ENCODE measurements at regions not wholly inside any gene's neighbourhood (a gene's known extent, or its start where the extent isn't known, plus 50 kb on each side); places are given as distances from the start of the nearest gene placed in this dataset.

- H3K27ac Mint-ChIP-seq = no peak overlapping the region
- H3K9me3 ChIP-seq (replicated peaks in 1 of 2; ENCODE audit: control insufficient read depth in 1 of 2, insufficient read depth in 1 of 2, low read length in 2 of 2) = no peaks in the 10 kb centered on the region
- H4K20me1 ChIP-seq (ENCODE audit: insufficient read depth, low read length) = no peaks in the 10 kb centered on the region
- TF ChIP-seq CTCF (IDR thresholded peaks at IDR 0.05) = no peak
- H3K36me3 Mint-ChIP-seq = peaks cover 0 to 4% of the 10 kb centered on the region in 2 donors
- no peak overlapping the region for H3K27ac ChIP-seq (ENCODE audit: low read depth in 1 of 2, low read length in 2 of 2)
- no peak overlapping the region for H3K9ac ChIP-seq (ENCODE audit: insufficient read depth, low read length, poor library complexity, severe bottlenecking)
- intact Hi-C loops (cut with micrococcal nuclease) = no loop called here
- H2AFZ ChIP-seq (ENCODE audit: insufficient read depth, low read depth, low read length, poor library complexity, severe bottlenecking) = no peak overlapping the region
- H3K4me3 Mint-ChIP-seq = no peak overlapping the region
- H3K4me2 ChIP-seq (replicated peaks; ENCODE audit: extremely low read depth, low read length, poor library complexity, severe bottlenecking) = no peak overlapping the region
- no peak for DNase-seq
- no peaks in the 10 kb centered on the region for H3K27me3 ChIP-seq (ENCODE audit: control insufficient read depth in 2 of 2, insufficient read depth in 2 of 2, low read length in 2 of 2)
- no peaks in the 10 kb centered on the region for H3K36me3 ChIP-seq (replicated peaks in 1 of 2; ENCODE audit: control insufficient read depth in 1 of 2, insufficient read depth in 2 of 2, low read length in 2 of 2)
- no peak overlapping the region for H3K4me3 ChIP-seq (replicated peaks in 1 of 3; ENCODE audit: low read depth in 2 of 3, low read length in 3 of 3)
- peaks cover 11% of the 10 kb centered on the region for H3K4me1 Mint-ChIP-seq
- 94% methylated on average over 7 of the region's 8 CpGs for WGBS (ENCODE audit: insufficient coverage)
- no peaks in the 10 kb centered on the region for H3K79me2 ChIP-seq (ENCODE audit: insufficient read depth, low read length)
- peaks cover 0 to 12% (median 6%) of the 10 kb centered on the region in 7 donors for H3K9me3 Mint-ChIP-seq
- H3K4me1 ChIP-seq (ENCODE audit: control insufficient read depth in 1 of 2, insufficient read depth in 2 of 2, low read length in 2 of 2) = peaks cover 0 to 5% of the 10 kb centered on the region in 2 donors
- peaks cover 0 to 4% (median 1%) of the 10 kb centered on the region in 3 donors for H3K27me3 Mint-ChIP-seq (ENCODE audit: low read depth in 3 of 3)
These were observed 312.3 kb upstream of the ID2 start for GRCh38 chr2:8369522-8369921.

- Histone ChIP-seq H3K27me3 (ENCODE audit: control insufficient read depth in 2 of 2, insufficient read depth in 2 of 2, low read length in 2 of 2) (no peaks in the 10 kb centered on the region), H3K4me1 (ENCODE audit: control insufficient read depth in 1 of 2, insufficient read depth in 2 of 2, low read length in 2 of 2) (peaks cover 0 to 5% of the 10 kb centered on the region in 2 donors), H2AFZ (ENCODE audit: insufficient read depth, low read depth, low read length, poor library complexity, severe bottlenecking) (no peak overlapping the region), H3K79me2 (ENCODE audit: insufficient read depth, low read length) (no peaks in the 10 kb centered on the region), H4K20me1 (ENCODE audit: insufficient read depth, low read length) (no peaks in the 10 kb centered on the region), H3K9ac (ENCODE audit: insufficient read depth, low read length, poor library complexity, severe bottlenecking) (no peak overlapping the region), H3K27ac (ENCODE audit: low read depth in 1 of 2, low read length in 2 of 2) (no peak overlapping the region), H3K9me3 (replicated peaks in 1 of 2; ENCODE audit: control insufficient read depth in 1 of 2, insufficient read depth in 1 of 2, low read length in 2 of 2) (no peaks in the 10 kb centered on the region), H3K36me3 (replicated peaks in 1 of 2; ENCODE audit: control insufficient read depth in 1 of 2, insufficient read depth in 2 of 2, low read length in 2 of 2) (no peaks in the 10 kb centered on the region), H3K4me2 (replicated peaks; ENCODE audit: extremely low read depth, low read length, poor library complexity, severe bottlenecking) (no peak overlapping the region), H3K4me3 (replicated peaks in 1 of 3; ENCODE audit: low read depth in 2 of 3, low read length in 3 of 3) (no peak overlapping the region)
- Mint-ChIP-seq H3K36me3 (peaks cover 0 to 4% of the 10 kb centered on the region in 2 donors), H3K27ac (no peak overlapping the region), H3K4me3 (no peak overlapping the region), H3K9me3 (peaks cover 0 to 14% (median 6%) of the 10 kb centered on the region in 7 donors), H3K27me3 (ENCODE audit: low read depth in 3 of 3) (peaks cover 0 to 5% (median 2%) of the 10 kb centered on the region in 3 donors), H3K4me1 (peaks cover 11% of the 10 kb centered on the region)
- WGBS (ENCODE audit: insufficient coverage) = 33% methylated on average over 2 of the region's 2 CpGs
- TF ChIP-seq CTCF (IDR thresholded peaks at IDR 0.05) = no peak
- intact Hi-C loops (cut with micrococcal nuclease) = no loop called here
- no peak for DNase-seq
These were observed 311.5 kb upstream of the ID2 start for GRCh38 chr2:8370258-8370802.

Measured in CD14-positive monocyte (primary cell).